Activated CD4-positive, alpha-beta T cell treated with anti-CD3 and anti-CD28 coated beads, Interleukin-10, Interleukin-2, amounts not matched to agents 100 ng/mL and 50 ng/mL, durations not matched to agents 16 hours and 8 hours (primary cell): ENCODE measurements at regions not wholly inside any gene's neighbourhood (a gene's known extent, or its start where the extent isn't known, plus 50 kb on each side); places are given as distances from the start of the nearest gene placed in this dataset.
"Not testable (repeated sequence)": the region's sequence is repeated elsewhere in the genome, so short reads cannot be mapped to it uniquely, and the experiment has no call there.

Experiments used
- DNase-seq: peaks from one replicate; pipeline ENCODE4 v3.0.0-alpha.2; 2020

DNA sequence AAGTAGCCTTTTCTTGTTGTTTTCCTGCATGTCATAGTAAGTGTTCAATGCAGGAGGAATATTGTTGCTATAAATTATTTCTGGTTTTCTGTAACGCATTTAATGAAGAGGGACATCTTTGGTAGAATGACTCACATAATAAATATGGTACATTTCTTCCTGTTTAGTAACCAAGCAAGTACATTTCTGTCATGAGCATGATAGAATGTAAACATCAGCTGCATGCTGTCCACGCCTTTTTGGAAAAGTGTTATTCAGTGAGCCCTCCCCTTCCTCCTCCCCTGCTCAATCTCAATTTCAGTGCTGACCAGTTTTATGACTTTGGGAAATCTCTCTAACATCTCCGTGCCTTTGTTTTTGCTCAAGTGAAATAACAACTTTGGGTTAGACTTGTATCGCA lies 664.0 kb downstream of the XPNPEP1 start:
- DNase-seq, result no peak

DNA sequence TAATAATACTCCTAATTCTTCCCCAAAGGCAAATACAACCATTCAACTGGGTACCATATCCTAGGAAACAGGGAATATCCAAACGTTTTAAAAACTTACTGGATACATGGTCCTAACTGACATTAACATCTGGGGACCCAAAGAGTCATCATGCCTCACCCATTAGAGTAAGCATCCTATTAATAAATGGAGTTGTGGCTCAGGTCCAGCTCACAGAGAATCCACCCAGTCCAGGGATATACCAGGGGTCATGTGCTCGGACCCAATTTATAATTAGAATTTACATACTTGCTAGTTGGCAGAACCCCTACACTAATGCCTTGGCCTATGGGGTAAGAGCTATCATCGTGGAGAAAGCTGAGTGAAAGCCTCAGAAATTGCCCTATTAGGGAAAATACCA lies 670.0 kb downstream of the XPNPEP1 start:
- no peak for DNase-seq

DNA sequence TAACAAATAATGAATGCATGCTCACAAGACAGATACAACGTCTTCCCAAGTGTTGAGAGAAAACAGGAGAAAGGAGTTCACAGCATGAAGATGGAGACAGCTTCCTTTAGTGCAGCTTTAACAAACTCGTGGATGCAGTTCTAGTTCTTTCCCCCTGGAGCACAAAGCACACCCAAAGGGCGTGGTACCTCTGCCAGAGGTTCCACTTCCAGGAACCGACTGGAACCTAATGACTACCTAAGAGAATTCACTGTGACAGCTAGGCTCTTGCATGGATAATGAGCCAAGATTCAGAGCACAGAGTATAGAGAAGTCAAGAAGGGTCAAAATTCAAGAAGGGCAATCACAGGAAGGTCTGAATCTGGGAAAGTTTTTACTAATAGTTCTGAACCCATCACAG lies 673.2 kb downstream of the XPNPEP1 start:
- DNase-seq, result no peak

DNA sequence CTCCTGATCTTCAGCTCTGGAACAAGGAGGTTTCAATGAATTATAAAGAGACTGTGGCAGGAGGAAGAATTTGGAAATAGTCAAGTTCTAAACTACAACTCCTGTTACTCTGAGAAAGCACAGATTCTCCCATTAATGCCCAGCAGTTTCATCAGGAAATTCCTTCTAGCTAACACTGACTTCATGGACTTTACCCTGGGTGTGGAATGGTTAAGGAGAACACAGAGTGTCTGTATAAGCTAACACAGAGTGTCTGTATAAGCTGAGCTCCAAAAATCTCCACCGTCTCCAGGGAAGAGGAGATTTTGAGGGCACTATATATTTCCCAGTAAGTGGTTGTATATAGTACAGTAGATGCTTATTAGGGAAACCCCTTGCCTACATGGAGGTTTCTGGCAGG lies 675.5 kb downstream of the XPNPEP1 start:
- DNase-seq, result no peak

DNA sequence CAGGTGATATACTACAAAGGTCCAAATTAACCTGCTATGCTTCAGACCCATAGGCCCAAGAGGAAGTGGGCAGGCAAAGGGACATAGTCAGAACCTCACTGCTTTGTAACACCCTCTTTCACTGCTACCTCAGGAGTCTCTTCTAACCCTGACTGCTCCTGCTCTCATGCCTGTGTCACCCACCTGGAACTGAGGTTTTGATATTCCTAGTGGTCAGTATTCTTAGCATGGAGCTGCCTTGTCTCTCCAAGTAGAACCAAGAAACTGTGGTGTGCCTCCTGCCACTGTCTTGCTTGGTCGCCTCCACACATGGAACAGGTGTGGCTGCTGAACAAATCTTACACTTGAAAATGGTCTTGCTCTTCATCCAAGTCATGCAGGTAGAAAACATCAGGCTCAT lies 677.5 kb downstream of the XPNPEP1 start:
- no peak for DNase-seq

DNA sequence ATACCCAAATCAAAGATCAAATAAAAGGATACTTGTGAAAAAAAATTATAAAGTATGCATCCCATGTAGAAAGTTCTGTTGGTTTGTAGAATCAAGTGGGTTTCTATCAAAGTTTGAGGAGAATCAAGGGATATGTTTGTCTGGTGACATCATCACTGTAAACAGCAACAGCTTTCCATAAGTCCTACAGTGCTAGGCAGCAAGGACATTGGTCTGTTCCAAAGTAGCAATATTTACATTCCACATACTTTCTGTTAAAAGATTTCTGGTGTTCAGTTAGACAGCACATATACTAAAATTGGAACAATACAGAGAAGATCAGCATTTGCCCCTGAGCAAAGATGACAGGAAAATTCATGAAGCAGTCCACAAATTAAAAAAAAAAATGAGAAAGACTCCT lies 683.9 kb downstream of the XPNPEP1 start:
- no peak for DNase-seq

DNA sequence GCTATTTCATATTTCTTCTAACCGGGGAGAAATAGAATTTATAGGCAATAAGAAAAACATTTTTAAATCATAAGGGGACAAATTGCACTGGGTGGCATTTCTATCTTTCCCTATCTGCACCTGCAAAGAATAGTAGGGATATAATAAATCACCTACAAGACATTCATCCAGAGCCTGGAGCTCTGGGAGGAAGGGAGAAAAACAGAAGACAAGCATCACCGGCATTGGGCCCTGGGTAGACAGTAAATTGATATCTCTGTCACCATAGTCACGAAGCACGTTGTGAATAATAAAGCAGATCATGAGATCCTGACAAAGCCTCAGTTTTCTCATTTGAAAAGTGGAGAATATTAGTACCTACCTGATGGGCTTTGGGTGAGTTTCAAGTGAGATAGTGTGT lies 685.6 kb downstream of the XPNPEP1 start:
- DNase-seq, result no peak

DNA sequence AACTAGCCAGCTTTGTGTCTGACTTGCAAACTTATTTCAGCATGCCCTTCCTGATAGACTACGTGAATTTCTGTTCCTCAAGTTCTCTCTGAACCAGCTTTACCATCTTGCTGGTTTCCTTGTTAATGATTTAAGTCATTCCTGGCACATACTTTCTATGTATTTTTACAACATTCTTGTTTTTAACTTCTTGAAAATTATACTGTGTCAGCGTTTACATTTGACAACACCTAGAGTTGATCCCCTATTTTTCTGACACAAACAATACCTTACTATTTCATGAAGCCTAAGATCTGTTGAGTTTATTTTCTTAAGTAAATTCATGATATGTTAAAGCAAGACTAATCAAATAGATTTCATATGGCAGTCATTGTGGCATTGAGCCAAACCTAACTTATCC lies 686.3 kb downstream of the XPNPEP1 start:
- no peak for DNase-seq

- not testable (repeated sequence) for DNase-seq
Measured at GRCh38 chr10:109223533-109223932, 699.8 kb downstream of the XPNPEP1 start.

- DNase-seq, result no peak
Measured at GRCh38 chr10:109219935-109220605, 703.2 kb downstream of the XPNPEP1 start.

DNA sequence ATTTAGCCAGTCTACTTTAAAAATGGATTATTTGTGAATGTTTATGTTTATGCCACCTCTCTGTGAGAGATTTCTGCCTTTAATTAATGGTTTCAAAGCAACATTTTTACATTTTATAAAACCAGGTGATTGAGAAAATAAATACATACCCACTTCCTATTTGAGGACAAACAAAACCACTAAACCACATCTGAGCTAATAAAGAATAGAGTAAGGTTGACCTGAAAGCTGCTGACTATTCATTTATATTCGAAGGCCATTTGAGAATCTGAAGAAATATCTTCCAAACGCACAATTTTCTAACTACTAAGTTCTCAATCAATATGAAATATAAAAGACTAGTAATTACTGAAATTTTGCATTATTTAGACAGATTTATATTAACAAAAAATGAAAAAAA lies 705.1 kb downstream of the XPNPEP1 start:
- DNase-seq, result no peak

- DNase-seq, result no peak
Measured at GRCh38 chr10:109215291-109216075, 707.8 kb downstream of the XPNPEP1 start.

GRCh38 chr10:109214891-109215290 lies 708.4 kb downstream of the XPNPEP1 start:
- DNase-seq, result not testable (repeated sequence)

DNA sequence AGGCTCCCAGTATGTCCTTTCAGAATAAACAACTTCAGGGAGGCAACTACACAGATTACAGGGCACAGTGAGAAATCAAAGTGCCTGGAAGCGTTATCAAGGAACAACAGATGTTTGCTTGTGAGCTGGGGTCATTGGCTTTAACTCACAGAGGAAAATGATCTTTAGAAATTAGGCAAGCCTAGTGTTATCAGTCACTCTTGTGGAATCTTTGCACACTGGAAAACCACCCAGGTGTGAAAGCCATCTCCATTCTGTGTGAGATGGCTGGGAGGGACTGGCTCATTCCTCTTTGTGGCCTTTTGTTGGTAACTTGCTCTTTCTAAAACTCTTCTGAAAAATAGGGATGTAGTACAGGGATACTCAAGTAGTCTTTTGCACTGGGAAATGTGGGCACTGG lies 716.0 kb downstream of the XPNPEP1 start:
- DNase-seq, result no peak

DNA sequence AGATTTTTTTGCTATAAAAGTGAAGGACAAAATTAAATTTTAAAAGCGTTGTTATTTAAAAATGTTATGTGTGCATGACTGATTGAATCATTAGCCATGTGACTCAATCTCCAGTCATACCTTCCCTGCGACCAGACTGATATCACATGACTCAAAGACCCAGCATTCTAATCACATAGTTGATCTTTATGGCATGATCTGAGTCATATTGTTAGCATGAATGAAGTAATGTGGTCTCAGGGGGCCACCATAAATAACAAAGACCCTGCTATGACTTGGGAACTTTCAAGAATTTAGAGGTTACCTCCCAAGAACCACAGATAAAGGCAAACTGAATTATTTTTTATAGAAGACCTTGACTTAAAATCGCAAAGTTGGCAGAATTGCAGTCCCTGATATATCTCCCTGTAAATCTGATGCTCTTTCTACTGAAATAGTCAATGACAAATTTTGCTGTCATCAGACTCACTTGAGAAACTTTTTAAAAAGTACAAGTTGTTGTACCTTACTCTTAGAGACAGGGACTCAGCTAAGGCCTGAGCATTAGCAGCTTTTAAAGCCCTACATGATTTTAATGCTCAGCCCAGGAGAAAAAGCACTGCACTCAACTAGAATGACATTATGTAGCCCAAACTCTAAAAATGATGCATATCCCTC lies 717.3 kb downstream of the XPNPEP1 start:
- no peak for DNase-seq

DNA sequence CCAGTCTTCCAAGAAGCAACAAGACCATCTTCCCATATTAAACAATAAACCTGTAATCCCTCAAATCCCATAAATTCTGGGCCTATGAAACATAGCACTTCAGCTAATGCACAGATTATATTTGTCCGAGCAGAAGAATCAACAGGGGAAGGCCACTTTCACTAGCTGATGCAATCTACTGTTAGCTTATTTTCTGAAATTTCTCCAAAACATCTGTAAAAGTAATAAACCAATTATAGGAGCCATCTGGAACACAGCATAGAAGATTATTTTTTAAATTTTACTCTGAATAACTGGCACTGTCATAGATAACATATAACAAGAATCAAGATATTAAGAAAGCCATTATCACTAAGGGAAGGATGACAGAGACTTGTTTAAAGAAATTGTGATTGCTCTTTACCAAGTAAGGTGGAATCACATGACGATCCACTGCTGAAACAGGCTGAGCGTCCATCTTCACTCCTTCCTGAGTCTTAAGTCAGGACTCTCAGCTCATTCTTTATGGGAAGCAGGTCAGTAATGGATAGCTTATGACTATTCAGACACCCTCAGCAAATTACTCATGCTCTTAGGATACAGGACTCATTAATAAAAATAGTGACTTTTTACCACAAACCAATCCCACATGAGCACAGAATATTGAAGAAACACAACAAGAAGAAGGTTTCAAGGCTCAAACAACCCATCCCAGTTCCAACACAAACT lies 719.5 kb downstream of the XPNPEP1 start:
- DNase-seq, result no peak

DNA sequence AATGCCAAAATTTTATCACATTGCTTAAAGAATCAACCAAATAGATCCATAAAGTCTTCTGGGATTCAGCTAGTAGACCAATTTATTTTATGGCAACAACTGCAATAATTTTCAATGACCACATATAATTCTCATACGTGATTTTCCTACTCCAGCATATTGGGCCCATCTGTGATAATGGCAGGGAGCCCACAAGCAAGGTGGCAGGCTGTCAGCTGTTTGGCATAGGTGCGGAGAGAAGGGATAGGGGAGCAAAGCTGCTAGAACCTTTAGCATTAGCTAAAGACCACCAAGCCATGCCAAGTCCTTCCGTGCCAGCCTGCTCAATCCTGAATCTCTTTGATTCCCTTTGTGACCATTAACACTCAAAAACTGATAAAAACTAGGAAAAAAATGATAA lies 721.2 kb downstream of the XPNPEP1 start:
- DNase-seq, result no peak

- DNase-seq, result no peak
Measured at GRCh38 chr10:109200646-109201045, 722.7 kb downstream of the XPNPEP1 start.

GRCh38 chr10:109191823-109192222 lies 731.5 kb downstream of the XPNPEP1 start:
- no peak for DNase-seq

DNA sequence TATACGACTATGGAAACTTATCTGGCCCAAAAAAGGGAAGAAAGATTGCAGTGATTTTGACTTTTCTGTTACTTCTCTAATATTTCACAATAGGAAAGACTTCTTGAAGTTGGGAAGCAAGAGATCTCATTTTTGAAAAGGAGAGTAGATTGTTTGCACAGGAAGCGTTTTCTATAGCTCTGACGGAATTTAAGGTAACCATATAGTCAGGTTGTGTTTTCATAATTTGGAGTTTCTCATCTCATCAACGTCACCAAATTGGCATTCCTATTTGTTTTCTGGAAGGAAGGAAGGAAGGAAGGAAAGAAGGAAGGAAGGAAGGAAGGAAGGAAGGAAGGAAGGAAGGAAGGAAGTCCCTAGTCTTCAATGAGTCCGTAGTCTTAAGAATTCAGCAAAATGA lies 732.0 kb downstream of the XPNPEP1 start:
- no peak for DNase-seq

- no peak for DNase-seq
Measured at GRCh38 chr10:109187677-109188076, 735.6 kb downstream of the XPNPEP1 start.

- no peak for DNase-seq
Measured at GRCh38 chr10:109183366-109183765, 739.9 kb downstream of the XPNPEP1 start.

DNA sequence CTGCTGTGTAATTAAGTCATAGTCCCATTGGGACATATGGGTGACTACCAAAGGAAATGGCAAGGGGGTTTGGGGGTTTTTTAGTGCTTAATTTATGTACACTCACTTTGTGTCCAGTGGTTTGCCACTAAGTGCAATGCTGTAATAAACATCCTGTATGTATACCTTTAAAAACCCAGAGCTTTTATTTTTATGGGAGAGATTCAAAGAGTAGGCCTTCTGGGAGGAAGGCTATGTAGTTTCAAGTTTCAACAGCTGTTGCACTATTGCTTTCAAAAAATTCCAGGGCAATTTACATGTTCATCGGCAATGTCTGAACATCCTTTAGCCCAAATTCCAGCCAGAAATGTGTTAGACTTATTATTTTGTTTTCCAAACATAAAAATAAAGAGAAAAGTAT lies 744.7 kb downstream of the XPNPEP1 start:
- DNase-seq, result no peak

GRCh38 chr10:109174526-109174925 lies 748.8 kb downstream of the XPNPEP1 start:
- DNase-seq, result no peak
